ENCODE measurements at regions not wholly inside any gene's neighbourhood (a gene's known extent, or its start where the extent isn't known, plus 50 kb on each side); places are given as distances from the start of the nearest gene placed in this dataset.
A peak's percentile ranks its signal among the peaks of the same experiment; 100 is the strongest.

- no peak for DNase-seq
Measured at GRCh38 chr14:101435546-101435945, 125.7 kb upstream of the DIO3 start.

- no peak for DNase-seq
Measured at GRCh38 chr14:101439023-101439422, 122.3 kb upstream of the DIO3 start.

GRCh38 chr14:101440496-101440895 is 120.8 kb upstream of the DIO3 start:
- DNase-seq, result no peak

GRCh38 chr14:101441710-101442109 is 119.6 kb upstream of the DIO3 start:
- no peak for DNase-seq

GRCh38 chr14:101442451-101442850 is 118.8 kb upstream of the DIO3 start:
- peak in 2 of 4 experiments; percentile 13 to 14 for DNase-seq

- DNase-seq, result no peak
Measured at GRCh38 chr14:101444116-101444515, 117.2 kb upstream of the DIO3 start.

GRCh38 chr14:101445278-101445677 is 116.0 kb upstream of the DIO3 start:
- no peak for DNase-seq

GRCh38 chr14:101446387-101446969 is 114.8 kb upstream of the DIO3 start:
- DNase-seq, result no peak

- no peak for DNase-seq
Measured at GRCh38 chr14:101449114-101449513, 112.2 kb upstream of the DIO3 start.

GRCh38 chr14:101451166-101451565 is 110.1 kb upstream of the DIO3 start:
- no peak for DNase-seq

GRCh38 chr14:101453225-101453624 is 108.1 kb upstream of the DIO3 start:
- DNase-seq, result no peak

- no peak for DNase-seq
Measured at GRCh38 chr14:101454229-101454628, 107.1 kb upstream of the DIO3 start.

- no peak for DNase-seq
Measured at GRCh38 chr14:101456246-101457175, 104.8 kb upstream of the DIO3 start.

GRCh38 chr14:101457301-101457935 is 103.9 kb upstream of the DIO3 start:
- no peak for DNase-seq

- DNase-seq, result no peak
Measured at GRCh38 chr14:101457936-101458740, 103.2 kb upstream of the DIO3 start.

- no peak for DNase-seq
Measured at GRCh38 chr14:101458741-101459550, 102.3 kb upstream of the DIO3 start.

GRCh38 chr14:101459551-101459900 is 101.8 kb upstream of the DIO3 start:
- no peak for DNase-seq

GRCh38 chr14:101460521-101460920 is 100.8 kb upstream of the DIO3 start:
- no peak for DNase-seq

- DNase-seq, result no peak
Measured at GRCh38 chr14:101460986-101461750, 100.1 kb upstream of the DIO3 start.

- DNase-seq, result no peak
Measured at GRCh38 chr14:101461891-101462290, 99.4 kb upstream of the DIO3 start.
